ENCODE measurements at regions not wholly inside any gene's neighbourhood (a gene's known extent, or its start where the extent isn't known, plus 50 kb on each side); places are given as distances from the start of the nearest gene placed in this dataset.
A peak's percentile ranks its signal among the peaks of the same experiment; 100 is the strongest.
"Not testable (repeated sequence)": the region's sequence is repeated elsewhere in the genome, so short reads cannot be mapped to it uniquely, and the experiment has no call there.

GRCh38 chr14:106334428-106335109 is 808.2 kb downstream of the TMEM121 start:
- peak in 3 of 4 donors; percentile 32 to 67 (median 64) for DNase-seq
- TF ChIP-seq, protein P1, sequence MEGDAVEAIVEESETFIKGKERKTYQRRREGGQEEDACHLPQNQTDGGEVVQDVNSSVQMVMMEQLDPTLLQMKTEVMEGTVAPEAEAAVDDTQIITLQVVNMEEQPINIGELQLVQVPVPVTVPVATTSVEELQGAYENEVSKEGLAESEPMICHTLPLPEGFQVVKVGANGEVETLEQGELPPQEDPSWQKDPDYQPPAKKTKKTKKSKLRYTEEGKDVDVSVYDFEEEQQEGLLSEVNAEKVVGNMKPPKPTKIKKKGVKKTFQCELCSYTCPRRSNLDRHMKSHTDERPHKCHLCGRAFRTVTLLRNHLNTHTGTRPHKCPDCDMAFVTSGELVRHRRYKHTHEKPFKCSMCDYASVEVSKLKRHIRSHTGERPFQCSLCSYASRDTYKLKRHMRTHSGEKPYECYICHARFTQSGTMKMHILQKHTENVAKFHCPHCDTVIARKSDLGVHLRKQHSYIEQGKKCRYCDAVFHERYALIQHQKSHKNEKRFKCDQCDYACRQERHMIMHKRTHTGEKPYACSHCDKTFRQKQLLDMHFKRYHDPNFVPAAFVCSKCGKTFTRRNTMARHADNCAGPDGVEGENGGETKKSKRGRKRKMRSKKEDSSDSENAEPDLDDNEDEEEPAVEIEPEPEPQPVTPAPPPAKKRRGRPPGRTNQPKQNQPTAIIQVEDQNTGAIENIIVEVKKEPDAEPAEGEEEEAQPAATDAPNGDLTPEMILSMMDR (IDR thresholded peaks at IDR 0.05) = peak in 5 of 7 experiments; percentile 8 to 37 (median 28)
- WGBS, 2 donors = 29 to 33% methylated on average over 15 to 16 of the region's 16 CpGs

DNA sequence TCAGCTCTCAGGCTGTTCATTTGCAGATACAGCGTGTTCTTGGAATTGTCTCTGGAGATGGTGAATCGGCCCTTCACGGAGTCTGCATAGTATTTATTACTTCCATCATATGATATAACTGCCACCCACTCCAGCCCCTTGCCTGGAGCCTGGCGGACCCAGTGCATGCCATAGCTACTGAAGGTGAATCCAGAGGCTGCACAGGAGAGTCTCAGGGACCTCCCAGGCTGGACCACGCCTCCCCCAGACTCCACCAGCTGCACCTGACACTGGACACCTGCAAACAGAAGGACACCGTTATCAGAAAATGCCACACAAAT is 808.7 kb downstream of the TMEM121 start:
- H3K9me3 ChIP-seq; H3K27me3 ChIP-seq; intact Hi-C loops (cut with DNase I); H3K27ac ChIP-seq; H3K4me3 ChIP-seq; H3K36me3 ChIP-seq (replicated peaks in 1 of 2; ENCODE audit: insufficient read depth in 1 of 2, low read depth in 2 of 2); H3K4me1 ChIP-seq; DNase-seq; ATAC-seq: not testable (repeated sequence)
- WGBS, 2 donors = 22 to 25% methylated on average over 5 to 6 of the region's 6 CpGs

More at GRCh38 chr14:106334428-106335109, 808.2 kb downstream of the TMEM121 start:
- H3K4me1 ChIP-seq; intact Hi-C loops (cut with DNase I); ATAC-seq; H3K27ac ChIP-seq; H3K27me3 ChIP-seq; H3K9me3 ChIP-seq; H3K4me3 ChIP-seq; H3K36me3 ChIP-seq (replicated peaks in 1 of 2; ENCODE audit: insufficient read depth in 1 of 2, low read depth in 2 of 2): not testable (repeated sequence)

DNA sequence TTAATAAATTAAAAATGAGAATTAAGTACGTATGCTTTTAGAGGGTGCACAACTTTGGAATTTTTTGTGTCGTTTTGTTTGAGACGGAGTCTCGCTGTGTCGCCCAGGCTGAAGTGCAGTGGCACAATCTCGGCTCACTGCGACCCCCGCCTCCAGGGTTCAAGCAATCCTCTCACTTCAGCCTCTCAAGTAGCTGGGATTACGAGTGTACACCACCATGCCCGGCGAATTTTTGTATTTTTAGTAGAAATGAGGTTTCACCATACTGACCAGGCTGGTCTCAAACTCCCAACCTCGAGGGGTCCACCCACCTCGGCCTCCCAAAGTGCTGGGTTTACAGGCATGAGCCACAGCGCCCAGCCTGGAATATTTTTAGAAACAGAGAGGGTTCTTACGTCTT is 812.4 kb downstream of the TMEM121 start:
- H3K4me3 ChIP-seq; H3K27me3 ChIP-seq; H3K9me3 ChIP-seq; intact Hi-C loops (cut with DNase I); H3K4me1 ChIP-seq; ATAC-seq; H3K36me3 ChIP-seq (replicated peaks in 1 of 2; ENCODE audit: insufficient read depth in 1 of 2, low read depth in 2 of 2); H3K27ac ChIP-seq; DNase-seq: not testable (repeated sequence)
- 40 to 52% methylated on average over 15 of the region's 15 CpGs for WGBS, 2 donors

GRCh38 chr14:106340658-106341057 is 814.3 kb downstream of the TMEM121 start:
- ATAC-seq; H3K27ac ChIP-seq; H3K4me3 ChIP-seq; H3K27me3 ChIP-seq; H3K4me1 ChIP-seq; H3K9me3 ChIP-seq; H3K36me3 ChIP-seq (replicated peaks in 1 of 2; ENCODE audit: insufficient read depth in 1 of 2, low read depth in 2 of 2); intact Hi-C loops (cut with DNase I); DNase-seq: not testable (repeated sequence)
- 34 to 56% methylated on average over 1 to 3 of the region's 4 CpGs for WGBS, 2 donors

- intact Hi-C loops (cut with DNase I); DNase-seq; H3K27ac ChIP-seq; ATAC-seq; H3K36me3 ChIP-seq (replicated peaks in 1 of 2; ENCODE audit: insufficient read depth in 1 of 2, low read depth in 2 of 2); H3K4me3 ChIP-seq; H3K27me3 ChIP-seq; H3K9me3 ChIP-seq; H3K4me1 ChIP-seq: not testable (repeated sequence)
- 38 to 51% methylated on average over 5 of the region's 5 CpGs for WGBS, 2 donors
Observed at GRCh38 chr14:106341161-106341560, 814.8 kb downstream of the TMEM121 start.

GRCh38 chr14:106343626-106344025 is 817.2 kb downstream of the TMEM121 start:
- Histone ChIP-seq H3K27me3 (peaks cover 0 to 16% of the 10 kb centered on the region in 2 donors), H3K4me3 (no peak overlapping the region), H3K9me3 (no peaks in the 10 kb centered on the region), H3K27ac (no peak overlapping the region), H3K4me1 (no peaks in the 10 kb centered on the region), H3K36me3 (replicated peaks in 1 of 2; ENCODE audit: insufficient read depth in 1 of 2, low read depth in 2 of 2) (no peaks in the 10 kb centered on the region)
- intact Hi-C loops (cut with DNase I) = no loop called here
- ATAC-seq = no peak
- no peak for TF ChIP-seq POLR2A (IDR thresholded peaks at IDR 0.05)
- TF ChIP-seq, protein P1 (IDR thresholded peaks at IDR 0.05) = no peak
- 56 to 66% methylated on average over 2 of the region's 2 CpGs for WGBS, 2 donors
- no peak for DNase-seq

- ATAC-seq; H3K9me3 ChIP-seq; intact Hi-C loops (cut with DNase I): not testable (repeated sequence)
Observed at GRCh38 chr14:106344065-106344614, 817.8 kb downstream of the TMEM121 start.

GRCh38 chr14:106344791-106345479 is 818.6 kb downstream of the TMEM121 start:
- ATAC-seq; DNase-seq; H3K27ac ChIP-seq; H3K36me3 ChIP-seq (replicated peaks in 1 of 2; ENCODE audit: insufficient read depth in 1 of 2, low read depth in 2 of 2); intact Hi-C loops (cut with DNase I); H3K4me3 ChIP-seq; H3K4me1 ChIP-seq; H3K9me3 ChIP-seq: not testable (repeated sequence)
- peaks cover 0 to 16% of the 10 kb centered on the region in 2 donors for H3K27me3 ChIP-seq
- WGBS, 2 donors = 45 to 49% methylated on average over 5 of the region's 5 CpGs

More at GRCh38 chr14:106344065-106344614, 817.8 kb downstream of the TMEM121 start:
- WGBS, 2 donors = 12 to 23% methylated on average over 5 of the region's 5 CpGs
- not testable (repeated sequence) for H3K36me3 ChIP-seq (replicated peaks in 1 of 2; ENCODE audit: insufficient read depth in 1 of 2, low read depth in 2 of 2); H3K27ac ChIP-seq; H3K4me1 ChIP-seq; DNase-seq; H3K4me3 ChIP-seq
- H3K27me3 ChIP-seq = peaks cover 0 to 16% of the 10 kb centered on the region in 2 donors

All from body of pancreas (tissue), 4 donors.